ENCODE measurements at regions not wholly inside any gene's neighbourhood (a gene's known extent, or its start where the extent isn't known, plus 50 kb on each side); places are given as distances from the start of the nearest gene placed in this dataset.

GRCh38 chr2:172173174-172173706 lies 70.5 kb upstream of the DLX2 start:
- TF ChIP-seq, protein P1, sequence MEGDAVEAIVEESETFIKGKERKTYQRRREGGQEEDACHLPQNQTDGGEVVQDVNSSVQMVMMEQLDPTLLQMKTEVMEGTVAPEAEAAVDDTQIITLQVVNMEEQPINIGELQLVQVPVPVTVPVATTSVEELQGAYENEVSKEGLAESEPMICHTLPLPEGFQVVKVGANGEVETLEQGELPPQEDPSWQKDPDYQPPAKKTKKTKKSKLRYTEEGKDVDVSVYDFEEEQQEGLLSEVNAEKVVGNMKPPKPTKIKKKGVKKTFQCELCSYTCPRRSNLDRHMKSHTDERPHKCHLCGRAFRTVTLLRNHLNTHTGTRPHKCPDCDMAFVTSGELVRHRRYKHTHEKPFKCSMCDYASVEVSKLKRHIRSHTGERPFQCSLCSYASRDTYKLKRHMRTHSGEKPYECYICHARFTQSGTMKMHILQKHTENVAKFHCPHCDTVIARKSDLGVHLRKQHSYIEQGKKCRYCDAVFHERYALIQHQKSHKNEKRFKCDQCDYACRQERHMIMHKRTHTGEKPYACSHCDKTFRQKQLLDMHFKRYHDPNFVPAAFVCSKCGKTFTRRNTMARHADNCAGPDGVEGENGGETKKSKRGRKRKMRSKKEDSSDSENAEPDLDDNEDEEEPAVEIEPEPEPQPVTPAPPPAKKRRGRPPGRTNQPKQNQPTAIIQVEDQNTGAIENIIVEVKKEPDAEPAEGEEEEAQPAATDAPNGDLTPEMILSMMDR (IDR thresholded peaks at IDR 0.05; ENCODE audit: borderline replicate concordance, extremely low read depth, low read length, poor library complexity, severe bottlenecking): no peak
- TF ChIP-seq EZH2 (IDR thresholded peaks at IDR 0.05; ENCODE audit: borderline replicate concordance, low read depth, low read length, severe bottlenecking): no peak
